H1 (cell line): ENCODE measurements at regions not wholly inside any gene's neighbourhood (a gene's known extent, or its start where the extent isn't known, plus 50 kb on each side); places are given as distances from the start of the nearest gene placed in this dataset.

Source experiments
- CTCF ChIA-PET: fragments of 300-600 bp; sonication (Branson Sonifier 250); formaldehyde crosslinking; loops from one replicate; lab custom pipeline; 2021; ENCODE audit not compliant: partially characterized antibody; lab: Charles Lee
- POLR2A ChIA-PET: fragments of 300-600 bp; sonication (Branson Sonifier 250); formaldehyde crosslinking; loops from one replicate; lab custom pipeline; 2021; ENCODE audit warnings: inconsistent platforms; ENCODE audit not compliant: partially characterized antibody; lab: Charles Lee
- DNase-seq, 2 experiments: peaks; one replicate each; pipeline versions ENCODE4 v3.0.0 to v3.0.0-alpha.2; 2010 to 2022; ENCODE audit warnings: low spot score in 2 of 2, low read depth in 1 of 2, mixed read lengths in 1 of 2
- FAIRE-seq: peaks from 2 replicates; lab custom pipeline; 2011; peaks lifted over from hg19 to GRCh38; lab: Jason Lieb, UNC
- H2AFZ ChIP-seq: 2 replicates; pipeline ENCODE4 v1.8.1; 2012; ENCODE audit warnings: low read length, inconsistent platforms
- H2AK5ac ChIP-seq: 2 replicates; pipeline ENCODE4 v1.6.1; 2013; ENCODE audit warnings: low read depth, low read length
- H2BK120ac ChIP-seq: replicated peaks from 2 replicates; pipeline ENCODE3; 2013; ENCODE audit warnings: low read depth, low read length, inconsistent platforms
- H2BK12ac ChIP-seq: 2 replicates; pipeline ENCODE4 v1.6.1; 2013; ENCODE audit warnings: low read depth, low read length
- H2BK15ac ChIP-seq: 2 replicates; pipeline ENCODE4 v1.6.1; 2013; ENCODE audit warnings: low read length
- H2BK20ac ChIP-seq: 2 replicates; pipeline ENCODE4 v1.6.1; 2013; ENCODE audit warnings: low read length
- H2BK5ac ChIP-seq: 2 replicates; pipeline ENCODE4 v1.6.1; 2013; ENCODE audit warnings: low read depth, low read length
- H3K14ac ChIP-seq: 2 replicates; pipeline ENCODE4 v1.6.1; 2013; ENCODE audit warnings: inconsistent platforms; ENCODE audit not compliant: insufficient read length
- H3K18ac ChIP-seq: 2 replicates; pipeline ENCODE4 v1.6.1; 2013; ENCODE audit warnings: low read length; ENCODE audit errors: extremely low read depth
- H3K23ac ChIP-seq: 2 replicates; pipeline ENCODE4 v1.6.1; 2013; ENCODE audit warnings: inconsistent platforms; ENCODE audit not compliant: insufficient read length
- H3K23me2 ChIP-seq: 2 replicates; pipeline ENCODE4 v1.6.1; 2013; ENCODE audit warnings: low read depth, low read length
- H3K27ac ChIP-seq: 2 replicates; pipeline ENCODE4 v1.6.1; 2011; ENCODE audit warnings: low read depth, low read length, inconsistent platforms
- H3K27me3 ChIP-seq, 4 experiments: replicated peaks in 1 of 4; 1 replicate in 1 of 4; 2 replicates in 3 of 4; pipeline versions ENCODE4 v1.6.1 to v1.8.1; 2011 to 2013; ENCODE audit warnings: low read length in 3 of 4, mild to moderate bottlenecking in 3 of 4, inconsistent platforms in 2 of 4, mixed read lengths in 2 of 4, moderate library complexity in 1 of 4; ENCODE audit not compliant: control insufficient read depth in 3 of 4, insufficient read depth in 3 of 4; ENCODE audit errors: extremely low read depth in 1 of 4
- H3K36me3 ChIP-seq, 4 experiments: 2 replicates each; pipeline versions ENCODE4 v1.6.1 to v1.8.1; 2011 to 2013; ENCODE audit warnings: mild to moderate bottlenecking in 4 of 4, low read length in 3 of 4, moderate library complexity in 2 of 4, control low read depth in 1 of 4, inconsistent platforms in 1 of 4; ENCODE audit not compliant: insufficient read depth in 4 of 4, control insufficient read depth in 2 of 4
- H3K4ac ChIP-seq: replicated peaks from 2 replicates; pipeline ENCODE3; 2013; ENCODE audit warnings: low read length, low read depth, mixed read lengths, inconsistent platforms; ENCODE audit not compliant: insufficient read length
- H3K4me1 ChIP-seq, 4 experiments: replicated peaks in 1 of 4; 1 replicate in 1 of 4; 2 replicates in 3 of 4; pipeline versions ENCODE4 v1.6.1 to v1.8.1; 2011 to 2013; ENCODE audit warnings: low read length in 3 of 4, inconsistent platforms in 2 of 4, mixed read lengths in 1 of 4; ENCODE audit not compliant: insufficient read depth in 4 of 4, control insufficient read depth in 3 of 4
- H3K4me2 ChIP-seq, 2 experiments: 2 replicates each; pipeline versions ENCODE4 v1.6.1 to v1.8.1; 2011 to 2013; ENCODE audit warnings: low read depth in 2 of 2, low read length in 2 of 2, control low read depth in 1 of 2, inconsistent platforms in 1 of 2, mild to moderate bottlenecking in 1 of 2; ENCODE audit not compliant: insufficient read depth in 1 of 2
- H3K4me3 ChIP-seq, 4 experiments: fragments of 200-600, 300-600 bp in 1 of 4; sonication (generic), shearing (Covaris generic), sonication (Bioruptor Twin) in 1 of 4; 2 replicates each; pipeline versions ENCODE4 v1.5.1 to v1.8.1; 2011 to 2016; ENCODE audit warnings: low read length in 4 of 4, low read depth in 3 of 4, control low read depth in 2 of 4, inconsistent platforms in 2 of 4, mild to moderate bottlenecking in 2 of 4, mixed read lengths in 1 of 4, moderate library complexity in 1 of 4; ENCODE audit not compliant: insufficient read depth in 2 of 4; ENCODE audit errors: extremely low read depth in 1 of 4
- H3K56ac ChIP-seq: replicated peaks from 2 replicates; pipeline ENCODE3; 2013; ENCODE audit warnings: low read depth, mild to moderate bottlenecking, mixed read lengths, low read length, inconsistent platforms; ENCODE audit not compliant: insufficient read length
- H3K79me1 ChIP-seq: 2 replicates; pipeline ENCODE4 v1.6.1; 2013; ENCODE audit warnings: low read depth, low read length, control low read depth
- H3K79me2 ChIP-seq, 2 experiments: 2 replicates each; pipeline versions ENCODE4 v1.6.1 to v1.8.1; 2012 to 2013; ENCODE audit warnings: low read length in 2 of 2, mild to moderate bottlenecking in 2 of 2, inconsistent platforms in 1 of 2; ENCODE audit not compliant: insufficient read depth in 2 of 2, control insufficient read depth in 1 of 2
- H3K9ac ChIP-seq, 4 experiments: replicated peaks in 1 of 4; 1 replicate in 1 of 4; 2 replicates in 3 of 4; pipeline versions ENCODE4 v1.6.1 to v1.8.1; 2011 to 2013; ENCODE audit warnings: low read depth in 3 of 4, low read length in 3 of 4, control low read depth in 2 of 4, mild to moderate bottlenecking in 2 of 4, moderate library complexity in 2 of 4, inconsistent platforms in 1 of 4; ENCODE audit errors: extremely low read depth in 1 of 4
- H3K9me3 ChIP-seq, 2 experiments: 2 replicates each; pipeline versions ENCODE4 v1.6.1 to v1.8.1; 2012 to 2013; ENCODE audit warnings: mild to moderate bottlenecking in 2 of 2, moderate library complexity in 2 of 2, control low read depth in 1 of 2, inconsistent platforms in 1 of 2, low read depth in 1 of 2, low read length in 1 of 2, mixed read lengths in 1 of 2; ENCODE audit not compliant: insufficient read depth in 2 of 2
- H4K20me1 ChIP-seq, 2 experiments: replicated peaks in 1 of 2; 2 replicates each; pipeline versions ENCODE3 to v1.8.1; 2011 to 2013; ENCODE audit warnings: inconsistent platforms in 2 of 2, low read length in 2 of 2, mild to moderate bottlenecking in 1 of 2; ENCODE audit not compliant: insufficient read depth in 2 of 2, control insufficient read depth in 1 of 2
- H4K5ac ChIP-seq: 2 replicates; pipeline ENCODE4 v1.6.1; 2013; ENCODE audit warnings: low read length, low read depth, mixed read lengths, inconsistent platforms; ENCODE audit not compliant: insufficient read length
- H4K8ac ChIP-seq: 2 replicates; pipeline ENCODE4 v1.8.0; 2013; ENCODE audit warnings: mild to moderate bottlenecking, moderate library complexity, low read length, inconsistent platforms; ENCODE audit not compliant: insufficient read depth; ENCODE audit errors: extremely low read depth
- H4K91ac ChIP-seq: replicated peaks from 2 replicates; pipeline ENCODE3; 2013; ENCODE audit warnings: low read length, mixed read lengths, inconsistent platforms; ENCODE audit not compliant: insufficient read length
- CEBPB ChIP-seq: IDR thresholded peaks from 2 replicates; pipeline ENCODE4 v1.6.1; 2012; ENCODE audit warnings: low read depth, low read length
- CHD1 ChIP-seq: IDR thresholded peaks from 2 replicates; pipeline ENCODE4 v1.6.1; 2012; ENCODE audit warnings: low read depth, low read length, improper control_type of control experiment
- MAFK ChIP-seq: IDR thresholded peaks from 2 replicates; pipeline ENCODE4 v1.6.1; 2012; ENCODE audit warnings: low read depth, mild to moderate bottlenecking, improper control_type of control experiment, low read length
- NANOG ChIP-seq: IDR thresholded peaks from 2 replicates; pipeline ENCODE4 v1.6.1; 2011; ENCODE audit warnings: low read length, low read depth, mild to moderate bottlenecking, inconsistent platforms; ENCODE audit not compliant: insufficient read depth, poor library complexity, severe bottlenecking
- POU5F1 ChIP-seq: IDR thresholded peaks from 2 replicates; pipeline ENCODE4 v1.6.1; 2011; ENCODE audit warnings: low read depth, mild to moderate bottlenecking, low read length, moderate library complexity
- RBBP5 ChIP-seq: IDR thresholded peaks from 2 replicates; pipeline ENCODE4 v1.7.1; 2012; ENCODE audit warnings: low read depth, mild to moderate bottlenecking, inconsistent platforms, low read length, moderate library complexity, borderline replicate concordance
- WGBS, 2 experiments: shearing (Covaris generic) in 1 of 2; methylation state at CpG; one replicate each; pipeline versions ENCODE4 v1.1.6 to v1.1.7; 2013 to 2015; ENCODE audit warnings: low lambda C conversion rate in 2 of 2, mixed read lengths in 2 of 2, inconsistent platforms in 1 of 2, low coverage in 1 of 2, missing lambda C conversion rate in 1 of 2; ENCODE audit not compliant: insufficient replicate concordance in 2 of 2, insufficient coverage in 1 of 2, insufficient read length in 1 of 2; ENCODE audit errors: extremely low coverage in 1 of 2, missing lambda C conversion rate in 1 of 2; 5-methylcytosine and 5-hydroxymethylcytosine counted together

GRCh38 chr10:78817361-78817760 is 251.4 kb upstream of the ZMIZ1 start:
- H3K23ac ChIP-seq: no peak overlapping the region
- no peaks in the 10 kb centered on the region; the same call in 1 of the 2 replicates for H3K23me2 ChIP-seq
- FAIRE-seq (no peak), DNase-seq (no peak)
- no peak overlapping the region for H3K14ac ChIP-seq
- no peak overlapping the region; the same call in 1 of the 2 replicates for H2BK12ac ChIP-seq
- no peak overlapping the region for H2BK15ac ChIP-seq
- H3K56ac ChIP-seq: no peak overlapping the region
- H2BK5ac ChIP-seq: no peak overlapping the region
- no peak overlapping the region for H2BK120ac ChIP-seq
- no peak overlapping the region for H2AFZ ChIP-seq
- peaks cover 0 to 12% (median 10%) of the 10 kb centered on the region in 4 experiments; a peak in 5 of 7 replicates for H3K4me1 ChIP-seq
- H4K91ac ChIP-seq: no peak overlapping the region
- no peak overlapping the region for H3K18ac ChIP-seq
- no peaks in the 10 kb centered on the region for H3K79me1 ChIP-seq
- WGBS, 2 experiments: 60% methylated on average over 3 of the region's 3 CpGs; no CpG with 5 or more reads in 1 of the 2 experiments
- H4K5ac ChIP-seq: no peak overlapping the region
- H3K4me2 ChIP-seq: peak overlapping the region; percentile 0 to 19; a peak in 1 of 4 replicates
- TF ChIP-seq MAFK (peak; percentile 33; the same call in 1 of the 2 replicates), RBBP5 (no peak), NANOG (no peak), CEBPB (peak; percentile 22; the same call in 1 of the 2 replicates), POU5F1 (no peak), CHD1 (no peak)
- POLR2A ChIA-PET: interaction anchor here (0.7 to 0.8 kb wide), 2 partner anchors 372 to 553 kb away, joined by 3 read pairs; no protein-coding TSS in a partner anchor
- H2BK20ac ChIP-seq: no peak overlapping the region
- no peak overlapping the region for H3K9ac ChIP-seq
- H2AK5ac ChIP-seq: no peak overlapping the region
- H4K8ac ChIP-seq: no peak overlapping the region
- H3K4ac ChIP-seq: no peak overlapping the region
- no peaks in the 10 kb centered on the region for H3K9me3 ChIP-seq
- no peak overlapping the region for H3K27ac ChIP-seq
- no peaks in the 10 kb centered on the region for H3K79me2 ChIP-seq
- no peaks in the 10 kb centered on the region for H3K36me3 ChIP-seq
- no peaks in the 10 kb centered on the region for H4K20me1 ChIP-seq
- no peaks in the 10 kb centered on the region for H3K27me3 ChIP-seq
- CTCF ChIA-PET: interaction anchor here (0.7 kb wide), 1 partner anchor 144 kb away, joined by 3 read pairs; no protein-coding TSS in a partner anchor
- H3K4me3 ChIP-seq: no peak overlapping the region
